ENCODE measurements at regions not wholly inside any gene's neighbourhood (a gene's known extent, or its start where the extent isn't known, plus 50 kb on each side); places are given as distances from the start of the nearest gene placed in this dataset.
"Not testable (repeated sequence)": the region's sequence is repeated elsewhere in the genome, so short reads cannot be mapped to it uniquely, and the experiment has no call there.

GRCh38 chrX:114028907-114029662 lies 554.8 kb upstream of the HTR2C start:
- 90% methylated on average over 2 of the region's 5 CpGs; no CpG with 5 or more reads in 1 of the 2 experiments for WGBS, 2 experiments (ENCODE audit: insufficient coverage in 2 of 2)
- Histone ChIP-seq H3K4me3 (ENCODE audit: extremely low read depth, insufficient read depth, low read length, poor library complexity, severe bottlenecking) (no peak overlapping the region), H3K27ac (ENCODE audit: low read depth, low read length, severe bottlenecking) (no peak overlapping the region)

DNA sequence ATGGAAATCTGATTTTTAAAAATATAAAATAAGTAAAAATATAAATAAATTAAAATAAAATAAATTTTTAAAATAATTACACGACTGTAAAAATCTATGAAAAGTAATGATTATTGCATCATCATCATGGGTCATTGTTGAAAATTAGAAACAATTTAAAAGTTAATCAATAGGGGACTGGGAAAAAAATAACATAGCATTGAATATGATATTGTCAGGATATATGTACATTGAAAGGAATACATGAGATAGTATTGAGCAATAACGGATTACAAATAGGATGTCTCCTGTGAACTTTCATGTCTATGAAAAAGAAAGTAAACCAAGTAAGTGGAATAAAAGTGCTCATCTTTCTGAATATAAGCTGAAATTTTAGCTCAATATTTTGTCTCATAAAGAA lies 566.8 kb upstream of the HTR2C start:
- no CpG with 5 or more reads among the region's 2 CpGs for WGBS, 2 experiments (ENCODE audit: insufficient coverage in 2 of 2)
- Histone ChIP-seq H3K36me3 (ENCODE audit: control insufficient read depth, insufficient read depth, low read length) (no peaks in the 10 kb centered on the region), H3K4me3 (ENCODE audit: extremely low read depth, insufficient read depth, low read length, poor library complexity, severe bottlenecking) (no peak overlapping the region), H3K4me1 (ENCODE audit: control insufficient read depth, insufficient read depth, low read length, poor library complexity, severe bottlenecking) (no peaks in the 10 kb centered on the region), H3K9me3 (ENCODE audit: control insufficient read depth, low read length) (no peaks in the 10 kb centered on the region), H3K27ac (ENCODE audit: low read depth, low read length, severe bottlenecking) (no peak overlapping the region)

More at GRCh38 chrX:114028907-114029662, 554.8 kb upstream of the HTR2C start:
- H3K36me3 ChIP-seq (ENCODE audit: control insufficient read depth, insufficient read depth, low read length), result no peaks in the 10 kb centered on the region
- no peaks in the 10 kb centered on the region for H3K4me1 ChIP-seq (ENCODE audit: control insufficient read depth, insufficient read depth, low read length, poor library complexity, severe bottlenecking)
- H3K9me3 ChIP-seq (ENCODE audit: control insufficient read depth, low read length), result no peaks in the 10 kb centered on the region

DNA sequence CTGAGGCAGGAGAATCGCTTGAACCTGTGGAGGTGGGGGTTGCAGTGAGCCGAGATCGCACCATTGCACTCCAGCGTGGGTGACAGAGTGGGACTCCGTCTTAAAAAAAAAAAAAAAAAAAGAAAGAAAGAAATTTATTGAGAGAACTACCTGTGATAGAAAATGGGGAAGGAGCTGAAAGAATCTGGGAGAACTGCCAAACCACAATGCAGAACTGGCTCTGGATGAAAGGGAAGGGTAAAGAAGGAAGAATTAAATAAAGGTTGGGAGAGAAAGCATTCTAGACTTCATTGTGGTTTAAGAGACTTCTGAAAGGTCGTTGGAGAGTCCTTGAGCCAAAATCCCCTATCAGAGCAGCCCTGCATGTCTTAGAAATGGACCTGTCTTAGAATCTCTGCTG lies 567.9 kb upstream of the HTR2C start:
- H3K9me3 ChIP-seq (ENCODE audit: control insufficient read depth, low read length), result no peaks in the 10 kb centered on the region
- no peak overlapping the region for H3K27ac ChIP-seq (ENCODE audit: low read depth, low read length, severe bottlenecking)
- no CpG with 5 or more reads among the region's 6 CpGs for WGBS, 2 experiments (ENCODE audit: insufficient coverage in 2 of 2)
- no peak overlapping the region for H3K4me3 ChIP-seq (ENCODE audit: extremely low read depth, insufficient read depth, low read length, poor library complexity, severe bottlenecking)
- no peaks in the 10 kb centered on the region for H3K4me1 ChIP-seq (ENCODE audit: control insufficient read depth, insufficient read depth, low read length, poor library complexity, severe bottlenecking)
- H3K36me3 ChIP-seq (ENCODE audit: control insufficient read depth, insufficient read depth, low read length), result no peaks in the 10 kb centered on the region

DNA sequence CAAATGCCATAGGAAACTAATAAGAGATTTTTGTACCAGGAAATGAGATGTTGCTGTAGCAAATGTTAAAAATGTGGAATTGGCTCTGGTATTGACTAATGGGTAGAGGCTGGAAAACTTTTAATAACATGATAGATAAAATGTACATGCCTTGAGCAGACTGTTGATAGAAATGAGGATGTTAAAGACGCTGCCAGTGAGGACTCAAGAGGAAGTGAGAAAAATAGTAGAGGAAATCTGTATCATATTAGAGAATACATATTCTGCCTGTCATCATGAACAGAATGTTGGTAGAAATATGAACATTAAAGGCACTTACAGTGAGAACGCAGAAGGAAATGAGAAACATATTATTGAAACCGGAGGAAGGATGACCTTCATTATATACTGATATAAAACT lies 577.2 kb upstream of the HTR2C start:
- no CpG with 5 or more reads among the region's 3 CpGs for WGBS, 2 experiments (ENCODE audit: insufficient coverage in 2 of 2)
- H3K9me3 ChIP-seq (ENCODE audit: control insufficient read depth, low read length), result no peaks in the 10 kb centered on the region
- no peak overlapping the region for H3K27ac ChIP-seq (ENCODE audit: low read depth, low read length, severe bottlenecking)
- no peak overlapping the region for H3K4me3 ChIP-seq (ENCODE audit: extremely low read depth, insufficient read depth, low read length, poor library complexity, severe bottlenecking)
- no peaks in the 10 kb centered on the region for H3K4me1 ChIP-seq (ENCODE audit: control insufficient read depth, insufficient read depth, low read length, poor library complexity, severe bottlenecking)
- H3K36me3 ChIP-seq (ENCODE audit: control insufficient read depth, insufficient read depth, low read length), result no peaks in the 10 kb centered on the region

DNA sequence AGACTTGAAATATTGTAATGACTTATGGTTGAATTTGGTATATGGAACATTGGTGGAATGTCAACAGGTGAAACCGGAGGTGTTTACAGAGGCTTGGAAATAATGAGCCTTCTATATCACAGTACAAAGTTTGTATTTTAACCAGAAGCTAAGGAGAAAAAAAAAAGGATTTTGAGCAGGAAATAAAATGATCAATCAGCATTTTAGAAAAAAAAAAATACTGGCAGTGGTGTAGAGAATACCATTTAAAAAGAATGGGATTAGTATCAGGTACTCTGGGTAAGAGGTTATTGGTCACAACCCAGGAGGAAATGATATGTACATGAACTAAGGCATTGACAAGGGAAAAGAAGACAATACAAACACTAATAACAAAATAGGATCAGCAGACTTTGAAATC lies 587.1 kb upstream of the HTR2C start:
- WGBS, 2 experiments (ENCODE audit: insufficient coverage in 2 of 2), result no CpG with 5 or more reads among the region's 1 CpG
- no peaks in the 10 kb centered on the region for H3K36me3 ChIP-seq (ENCODE audit: control insufficient read depth, insufficient read depth, low read length)
- H3K4me3 ChIP-seq (ENCODE audit: extremely low read depth, insufficient read depth, low read length, poor library complexity, severe bottlenecking), result no peak overlapping the region
- no peaks in the 10 kb centered on the region for H3K9me3 ChIP-seq (ENCODE audit: control insufficient read depth, low read length)
- H3K4me1 ChIP-seq (ENCODE audit: control insufficient read depth, insufficient read depth, low read length, poor library complexity, severe bottlenecking), result no peaks in the 10 kb centered on the region
- H3K27ac ChIP-seq (ENCODE audit: low read depth, low read length, severe bottlenecking), result no peak overlapping the region

GRCh38 chrX:113991720-113992119 lies 592.2 kb upstream of the HTR2C start:
- H3K9me3 ChIP-seq (ENCODE audit: control insufficient read depth, low read length); H3K4me3 ChIP-seq (ENCODE audit: extremely low read depth, insufficient read depth, low read length, poor library complexity, severe bottlenecking); H3K27ac ChIP-seq (ENCODE audit: low read depth, low read length, severe bottlenecking); H3K4me1 ChIP-seq (ENCODE audit: control insufficient read depth, insufficient read depth, low read length, poor library complexity, severe bottlenecking); H3K36me3 ChIP-seq (ENCODE audit: control insufficient read depth, insufficient read depth, low read length): not testable (repeated sequence)
- 49 to 60% methylated on average over 3 to 5 of the region's 9 CpGs for WGBS, 2 experiments (ENCODE audit: insufficient coverage in 2 of 2)

DNA sequence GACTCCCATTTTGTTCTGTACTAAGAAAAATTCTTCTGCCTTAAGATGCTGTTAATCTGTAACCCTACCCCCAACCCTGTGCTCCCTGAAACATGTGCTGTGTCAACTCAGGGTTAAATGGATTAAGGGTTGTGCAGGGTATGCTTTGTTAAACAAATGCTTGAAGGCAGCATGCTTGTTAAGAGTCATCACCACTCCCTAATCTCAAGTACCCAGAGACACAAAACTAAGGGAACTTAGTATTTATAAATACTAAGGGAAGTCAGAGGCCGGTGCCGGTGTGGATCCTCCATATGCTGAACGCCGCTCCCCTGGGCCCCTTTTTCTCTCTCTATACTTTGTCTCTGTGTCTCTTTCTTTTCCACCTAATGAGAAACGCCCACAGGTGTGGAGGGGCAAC lies 593.2 kb upstream of the HTR2C start:
- not testable (repeated sequence) for H3K27ac ChIP-seq (ENCODE audit: low read depth, low read length, severe bottlenecking); H3K4me3 ChIP-seq (ENCODE audit: extremely low read depth, insufficient read depth, low read length, poor library complexity, severe bottlenecking); H3K4me1 ChIP-seq (ENCODE audit: control insufficient read depth, insufficient read depth, low read length, poor library complexity, severe bottlenecking); H3K36me3 ChIP-seq (ENCODE audit: control insufficient read depth, insufficient read depth, low read length); H3K9me3 ChIP-seq (ENCODE audit: control insufficient read depth, low read length)
- WGBS, 2 experiments (ENCODE audit: insufficient coverage in 2 of 2), result no CpG with 5 or more reads among the region's 5 CpGs

- H3K27ac ChIP-seq (ENCODE audit: low read depth, low read length, severe bottlenecking); H3K9me3 ChIP-seq (ENCODE audit: control insufficient read depth, low read length); H3K4me3 ChIP-seq (ENCODE audit: extremely low read depth, insufficient read depth, low read length, poor library complexity, severe bottlenecking); H3K36me3 ChIP-seq (ENCODE audit: control insufficient read depth, insufficient read depth, low read length); H3K4me1 ChIP-seq (ENCODE audit: control insufficient read depth, insufficient read depth, low read length, poor library complexity, severe bottlenecking): not testable (repeated sequence)
- 64 to 80% methylated on average over 1 to 4 of the region's 10 CpGs for WGBS, 2 experiments (ENCODE audit: insufficient coverage in 2 of 2)
Observed at GRCh38 chrX:113988315-113988935, 595.5 kb upstream of the HTR2C start.

GRCh38 chrX:113986427-113986826 lies 597.5 kb upstream of the HTR2C start:
- Histone ChIP-seq H3K9me3 (ENCODE audit: control insufficient read depth, low read length) (no peaks in the 10 kb centered on the region), H3K27ac (ENCODE audit: low read depth, low read length, severe bottlenecking) (no peak overlapping the region), H3K36me3 (ENCODE audit: control insufficient read depth, insufficient read depth, low read length) (no peaks in the 10 kb centered on the region), H3K4me1 (ENCODE audit: control insufficient read depth, insufficient read depth, low read length, poor library complexity, severe bottlenecking) (peaks cover 6% of the 10 kb centered on the region), H3K4me3 (ENCODE audit: extremely low read depth, insufficient read depth, low read length, poor library complexity, severe bottlenecking) (no peak overlapping the region)
- no CpG with 5 or more reads among the region's 1 CpG for WGBS, 2 experiments (ENCODE audit: insufficient coverage in 2 of 2)

DNA sequence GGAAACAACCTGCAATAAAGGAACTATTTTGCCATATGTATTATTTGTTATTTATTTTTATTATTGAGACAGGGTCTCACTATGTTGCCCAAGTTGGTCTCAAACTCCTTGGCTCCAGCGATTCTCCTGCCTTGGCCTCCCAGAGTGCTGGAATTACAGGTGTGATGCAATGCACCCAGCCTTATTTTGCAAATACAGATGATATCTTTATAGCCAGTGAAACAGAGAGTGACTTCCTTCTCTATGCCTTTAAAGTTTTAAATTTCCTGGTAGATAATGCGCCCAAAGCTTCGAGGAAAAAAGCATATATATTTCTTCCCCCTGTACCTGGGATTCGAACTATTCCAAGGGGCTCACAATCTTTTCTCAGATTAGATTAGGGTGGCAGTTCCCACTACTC lies 601.1 kb upstream of the HTR2C start:
- Histone ChIP-seq H3K27ac (ENCODE audit: low read depth, low read length, severe bottlenecking) (no peak overlapping the region), H3K9me3 (ENCODE audit: control insufficient read depth, low read length) (no peaks in the 10 kb centered on the region), H3K4me3 (ENCODE audit: extremely low read depth, insufficient read depth, low read length, poor library complexity, severe bottlenecking) (no peak overlapping the region), H3K4me1 (ENCODE audit: control insufficient read depth, insufficient read depth, low read length, poor library complexity, severe bottlenecking) (no peaks in the 10 kb centered on the region), H3K36me3 (ENCODE audit: control insufficient read depth, insufficient read depth, low read length) (no peaks in the 10 kb centered on the region)
- 100% methylated on average over 1 of the region's 4 CpGs; no CpG with 5 or more reads in 1 of the 2 experiments for WGBS, 2 experiments (ENCODE audit: insufficient coverage in 2 of 2)

GRCh38 chrX:113980953-113981352 lies 602.9 kb upstream of the HTR2C start:
- no CpG with 5 or more reads among the region's 2 CpGs for WGBS, 2 experiments (ENCODE audit: insufficient coverage in 2 of 2)

More at GRCh38 chrX:113980953-113981352, 602.9 kb upstream of the HTR2C start:
- no peak overlapping the region for H3K27ac ChIP-seq (ENCODE audit: low read depth, low read length, severe bottlenecking)
- no peaks in the 10 kb centered on the region for H3K9me3 ChIP-seq (ENCODE audit: control insufficient read depth, low read length)
- no peak overlapping the region for H3K4me3 ChIP-seq (ENCODE audit: extremely low read depth, insufficient read depth, low read length, poor library complexity, severe bottlenecking)
- no peaks in the 10 kb centered on the region for H3K36me3 ChIP-seq (ENCODE audit: control insufficient read depth, insufficient read depth, low read length)
- H3K4me1 ChIP-seq (ENCODE audit: control insufficient read depth, insufficient read depth, low read length, poor library complexity, severe bottlenecking), result no peaks in the 10 kb centered on the region
